Right lobe of liver (tissue), 4 donors: ENCODE measurements at regions not wholly inside any gene's neighbourhood (a gene's known extent, or its start where the extent isn't known, plus 50 kb on each side); places are given as distances from the start of the nearest gene placed in this dataset.

Source experiments
- CTCF ChIP-seq, 4 donors: fragments of 200-600 bp in 3 of 4; fragments of 450-650 bp in 1 of 4; IDR thresholded peaks; one replicate each; pipeline versions ENCODE4 v1.5.1 to v1.8.0; 2016 to 2022; ENCODE audit warnings: antibody characterized with exemption in 4 of 4, mild to moderate bottlenecking in 2 of 4
- POLR2A ChIP-seq: fragments of 450-650 bp; IDR thresholded peaks from one replicate; pipeline ENCODE4 v1.6.1; 2017; ENCODE audit warnings: antibody characterized with exemption, mild to moderate bottlenecking
- donor health status: DM: no; HTN: no; CAD: no.
- donor health status: DM: no; HTN: no; CAD: no.
- donor health status: DM: no; HTN: yes; CAD: no.

GRCh38 chr20:60966031-60966430 lies 286.0 kb upstream of the CDH4 start:
- TF ChIP-seq CTCF (IDR thresholded peaks at IDR 0.05) (no peak), POLR2A (no peak)
